Activated gamma-delta T cell (primary cell): ENCODE measurements at regions not wholly inside any gene's neighbourhood (a gene's known extent, or its start where the extent isn't known, plus 50 kb on each side); places are given as distances from the start of the nearest gene placed in this dataset.
"Not testable (repeated sequence)": the region's sequence is repeated elsewhere in the genome, so short reads cannot be mapped to it uniquely, and the experiment has no call there.

Experiments used
- DNase-seq: peaks from one replicate; lab custom pipeline; 2025; lab: John Stamatoyannopoulos, UW

- no peak for DNase-seq
Measured at GRCh38 chr17:52895272-52895671, 736.8 kb upstream of the CA10 start.

- DNase-seq = no peak
Measured at GRCh38 chr17:52892334-52892733, 733.8 kb upstream of the CA10 start.

GRCh38 chr17:52885882-52886281 lies 727.4 kb upstream of the CA10 start:
- DNase-seq = no peak

GRCh38 chr17:52883907-52884491 lies 725.5 kb upstream of the CA10 start:
- DNase-seq = peak; percentile 4

GRCh38 chr17:52846767-52847166 lies 688.3 kb upstream of the CA10 start:
- DNase-seq = not testable (repeated sequence)

- DNase-seq = no peak
Measured at GRCh38 chr17:52841971-52842370, 683.5 kb upstream of the CA10 start.

GRCh38 chr17:52837492-52837891 lies 679.0 kb upstream of the CA10 start:
- no peak for DNase-seq

GRCh38 chr17:52831536-52831935 lies 673.0 kb upstream of the CA10 start:
- DNase-seq = no peak

- DNase-seq = no peak
Measured at GRCh38 chr17:52828621-52829020, 670.1 kb upstream of the CA10 start.

- DNase-seq = no peak
Measured at GRCh38 chr17:52827526-52827925, 669.0 kb upstream of the CA10 start.

GRCh38 chr17:52824542-52824941 lies 666.0 kb upstream of the CA10 start:
- no peak for DNase-seq

- no peak for DNase-seq
Measured at GRCh38 chr17:52823155-52823554, 664.6 kb upstream of the CA10 start.

GRCh38 chr17:52790359-52790955 lies 631.9 kb upstream of the CA10 start:
- DNase-seq = no peak

GRCh38 chr17:52789829-52790228 lies 631.3 kb upstream of the CA10 start:
- DNase-seq = no peak

GRCh38 chr17:52776234-52776633 lies 617.7 kb upstream of the CA10 start:
- no peak for DNase-seq

GRCh38 chr17:52762794-52763167 lies 604.3 kb upstream of the CA10 start:
- no peak for DNase-seq

- DNase-seq = no peak
Measured at GRCh38 chr17:52762147-52762793, 603.8 kb upstream of the CA10 start.

- DNase-seq = no peak
Measured at GRCh38 chr17:52759864-52760263, 601.4 kb upstream of the CA10 start.

GRCh38 chr17:52758481-52758880 lies 600.0 kb upstream of the CA10 start:
- no peak for DNase-seq

- DNase-seq = no peak
Measured at GRCh38 chr17:52756746-52757145, 598.2 kb upstream of the CA10 start.

GRCh38 chr17:52754838-52755237 lies 596.3 kb upstream of the CA10 start:
- DNase-seq = no peak

GRCh38 chr17:52751051-52751450 lies 592.5 kb upstream of the CA10 start:
- DNase-seq = no peak

- no peak for DNase-seq
Measured at GRCh38 chr17:52744179-52744578, 585.7 kb upstream of the CA10 start.

GRCh38 chr17:52740006-52740405 lies 581.5 kb upstream of the CA10 start:
- DNase-seq = no peak
